ENCODE measurements at regions not wholly inside any gene's neighbourhood (a gene's known extent, or its start where the extent isn't known, plus 50 kb on each side); places are given as distances from the start of the nearest gene placed in this dataset.

GRCh38 chr12:84436134-84436533, 476.5 kb downstream of the SLC6A15 start:
- no peak for TF ChIP-seq CTCF (conservative IDR thresholded peaks at IDR 0.05)
- no peak for TF ChIP-seq ZFX (IDR thresholded peaks at IDR 0.05)
